Activated CD4-positive, alpha-beta T cell treated with anti-CD3 and anti-CD28 coated beads, Interleukin-2, amount 10 ng/mL, durations not matched to agents 24 days and 14 days (primary cell): ENCODE measurements at regions not wholly inside any gene's neighbourhood (a gene's known extent, or its start where the extent isn't known, plus 50 kb on each side); places are given as distances from the start of the nearest gene placed in this dataset.

Source experiments
- DNase-seq: peaks from one replicate; pipeline ENCODE4 v3.0.0; 2022
- H3K27ac Mint-ChIP-seq: one replicate; pipeline ENCODE4 v1.8.0; 2022; ENCODE audit warnings: mild to moderate bottlenecking, mixed read lengths
- H3K27me3 Mint-ChIP-seq: one replicate; pipeline ENCODE4 v1.8.0; 2022; ENCODE audit warnings: mixed read lengths
- H3K36me3 Mint-ChIP-seq: one replicate; pipeline ENCODE4 v1.8.0; 2022; ENCODE audit warnings: low read depth, mild to moderate bottlenecking, mixed read lengths
- H3K4me1 Mint-ChIP-seq: one replicate; pipeline ENCODE4 v1.8.0; 2021; ENCODE audit warnings: mixed read lengths
- H3K4me3 Mint-ChIP-seq: one replicate; pipeline ENCODE4 v1.8.0; 2022; ENCODE audit warnings: mild to moderate bottlenecking, moderate library complexity, mixed read lengths
- H3K9me3 Mint-ChIP-seq: one replicate; pipeline ENCODE4 v1.8.0; 2021; ENCODE audit warnings: mixed read lengths
- intact Hi-C: fragments of 100-400 bp; cut with micrococcal nuclease; formaldehyde crosslinking; loops from one replicate; pipeline ENCODE4 v1.15.1; 2023

- Mint-ChIP-seq H3K27me3 (no peaks in the 10 kb centered on the region), H3K4me1 (no peaks in the 10 kb centered on the region), H3K27ac (no peak overlapping the region), H3K4me3 (no peak overlapping the region), H3K9me3 (peaks cover 4% of the 10 kb centered on the region), H3K36me3 (no peaks in the 10 kb centered on the region)
- intact Hi-C loops: no loop called here
- no peak for DNase-seq
These were observed 62.7 kb downstream of the NPTX2 start for GRCh38 chr7:98679741-98680140.

GRCh38 chr7:98681511-98681910, 64.4 kb downstream of the NPTX2 start:
- Mint-ChIP-seq H3K4me3 (no peak overlapping the region), H3K27me3 (no peaks in the 10 kb centered on the region), H3K9me3 (peaks cover 20% of the 10 kb centered on the region), H3K4me1 (no peaks in the 10 kb centered on the region), H3K27ac (no peak overlapping the region), H3K36me3 (no peaks in the 10 kb centered on the region)
- DNase-seq: no peak
- intact Hi-C loops: no loop called here

- intact Hi-C loops: no loop called here
- no peaks in the 10 kb centered on the region for H3K27me3 Mint-ChIP-seq
- H3K9me3 Mint-ChIP-seq: peaks cover 23% of the 10 kb centered on the region
- no peaks in the 10 kb centered on the region for H3K36me3 Mint-ChIP-seq
- no peaks in the 10 kb centered on the region for H3K4me1 Mint-ChIP-seq
- no peak overlapping the region for H3K4me3 Mint-ChIP-seq
- no peak overlapping the region for H3K27ac Mint-ChIP-seq
- DNase-seq: no peak
These were observed 64.9 kb downstream of the NPTX2 start for GRCh38 chr7:98681951-98682350.

- no peak for DNase-seq
- no peaks in the 10 kb centered on the region for H3K27me3 Mint-ChIP-seq
- H3K27ac Mint-ChIP-seq: no peak overlapping the region
- H3K36me3 Mint-ChIP-seq: no peaks in the 10 kb centered on the region
- H3K4me3 Mint-ChIP-seq: no peak overlapping the region
- peaks cover 30% of the 10 kb centered on the region for H3K9me3 Mint-ChIP-seq
- H3K4me1 Mint-ChIP-seq: no peaks in the 10 kb centered on the region
- intact Hi-C loops: no loop called here
These were observed 66.4 kb downstream of the NPTX2 start for GRCh38 chr7:98683514-98683913.

GRCh38 chr7:98685541-98685940, 68.5 kb downstream of the NPTX2 start:
- H3K4me1 Mint-ChIP-seq: no peaks in the 10 kb centered on the region

GRCh38 chr7:98686466-98687080, 69.5 kb downstream of the NPTX2 start:
- H3K4me1 Mint-ChIP-seq: no peaks in the 10 kb centered on the region
- no peak for DNase-seq
- peaks cover 34% of the 10 kb centered on the region for H3K9me3 Mint-ChIP-seq
- H3K27me3 Mint-ChIP-seq: no peaks in the 10 kb centered on the region
- no peak overlapping the region for H3K4me3 Mint-ChIP-seq
- no peak overlapping the region for H3K27ac Mint-ChIP-seq
- intact Hi-C loops: no loop called here
- H3K36me3 Mint-ChIP-seq: no peaks in the 10 kb centered on the region

More at GRCh38 chr7:98685541-98685940, 68.5 kb downstream of the NPTX2 start:
- Mint-ChIP-seq H3K4me3 (no peak overlapping the region), H3K9me3 (peaks cover 34% of the 10 kb centered on the region), H3K27ac (no peak overlapping the region), H3K27me3 (no peaks in the 10 kb centered on the region), H3K36me3 (no peaks in the 10 kb centered on the region)
- intact Hi-C loops: no loop called here
- no peak for DNase-seq

GRCh38 chr7:98687111-98687751, 70.1 kb downstream of the NPTX2 start:
- intact Hi-C loops: no loop called here
- Mint-ChIP-seq H3K9me3 (peaks cover 37% of the 10 kb centered on the region), H3K4me1 (no peaks in the 10 kb centered on the region), H3K4me3 (no peak overlapping the region), H3K27me3 (no peaks in the 10 kb centered on the region), H3K27ac (no peak overlapping the region), H3K36me3 (no peaks in the 10 kb centered on the region)
- DNase-seq: no peak

- H3K36me3 Mint-ChIP-seq: no peaks in the 10 kb centered on the region
- H3K4me1 Mint-ChIP-seq: no peaks in the 10 kb centered on the region
- no peaks in the 10 kb centered on the region for H3K27me3 Mint-ChIP-seq
- no peak overlapping the region for H3K4me3 Mint-ChIP-seq
- H3K9me3 Mint-ChIP-seq: peaks cover 23% of the 10 kb centered on the region
- DNase-seq: no peak
- intact Hi-C loops: no loop called here
- H3K27ac Mint-ChIP-seq: no peak overlapping the region
These were observed 74.5 kb downstream of the NPTX2 start for GRCh38 chr7:98691619-98692018.

GRCh38 chr7:98697083-98697482, 80.0 kb downstream of the NPTX2 start:
- intact Hi-C loops: no loop called here
- Mint-ChIP-seq H3K9me3 (peaks cover 9% of the 10 kb centered on the region), H3K27me3 (no peaks in the 10 kb centered on the region), H3K27ac (no peak overlapping the region), H3K36me3 (no peaks in the 10 kb centered on the region), H3K4me3 (no peak overlapping the region), H3K4me1 (no peaks in the 10 kb centered on the region)
- DNase-seq: no peak

- intact Hi-C loops: no loop called here
- Mint-ChIP-seq H3K27me3 (no peaks in the 10 kb centered on the region), H3K36me3 (no peaks in the 10 kb centered on the region), H3K4me1 (no peaks in the 10 kb centered on the region), H3K9me3 (peaks cover 9% of the 10 kb centered on the region), H3K4me3 (no peak overlapping the region), H3K27ac (no peak overlapping the region)
- DNase-seq: no peak
These were observed 80.6 kb downstream of the NPTX2 start for GRCh38 chr7:98697485-98698240.

GRCh38 chr7:98698976-98699375, 81.9 kb downstream of the NPTX2 start:
- no peaks in the 10 kb centered on the region for H3K36me3 Mint-ChIP-seq
- no peak overlapping the region for H3K27ac Mint-ChIP-seq
- DNase-seq: no peak
- H3K4me3 Mint-ChIP-seq: no peak overlapping the region
- intact Hi-C loops: no loop called here
- H3K4me1 Mint-ChIP-seq: no peaks in the 10 kb centered on the region
- H3K27me3 Mint-ChIP-seq: no peaks in the 10 kb centered on the region
- H3K9me3 Mint-ChIP-seq: peaks cover 9% of the 10 kb centered on the region

- Mint-ChIP-seq H3K4me1 (no peaks in the 10 kb centered on the region), H3K9me3 (peaks cover 9% of the 10 kb centered on the region), H3K27me3 (no peaks in the 10 kb centered on the region), H3K27ac (no peak overlapping the region), H3K4me3 (no peak overlapping the region), H3K36me3 (no peaks in the 10 kb centered on the region)
- DNase-seq: no peak
- intact Hi-C loops: no loop called here
These were observed 83.4 kb downstream of the NPTX2 start for GRCh38 chr7:98700533-98700932.

- no peak for DNase-seq
- Mint-ChIP-seq H3K27me3 (no peaks in the 10 kb centered on the region), H3K9me3 (peaks cover 6% of the 10 kb centered on the region), H3K36me3 (no peaks in the 10 kb centered on the region), H3K27ac (no peak overlapping the region), H3K4me3 (no peak overlapping the region), H3K4me1 (no peaks in the 10 kb centered on the region)
- intact Hi-C loops: no loop called here
These were observed 84.3 kb downstream of the NPTX2 start for GRCh38 chr7:98701372-98701771.

- Mint-ChIP-seq H3K27me3 (no peaks in the 10 kb centered on the region), H3K36me3 (no peaks in the 10 kb centered on the region), H3K4me3 (no peak overlapping the region), H3K4me1 (no peaks in the 10 kb centered on the region), H3K27ac (no peak overlapping the region), H3K9me3 (peaks cover 3% of the 10 kb centered on the region)
- intact Hi-C loops: no loop called here
- DNase-seq: no peak
These were observed 84.9 kb downstream of the NPTX2 start for GRCh38 chr7:98702021-98702420.
